ENCODE measurements at regions not wholly inside any gene's neighbourhood (a gene's known extent, or its start where the extent isn't known, plus 50 kb on each side); places are given as distances from the start of the nearest gene placed in this dataset.

- TF ChIP-seq, protein P1, sequence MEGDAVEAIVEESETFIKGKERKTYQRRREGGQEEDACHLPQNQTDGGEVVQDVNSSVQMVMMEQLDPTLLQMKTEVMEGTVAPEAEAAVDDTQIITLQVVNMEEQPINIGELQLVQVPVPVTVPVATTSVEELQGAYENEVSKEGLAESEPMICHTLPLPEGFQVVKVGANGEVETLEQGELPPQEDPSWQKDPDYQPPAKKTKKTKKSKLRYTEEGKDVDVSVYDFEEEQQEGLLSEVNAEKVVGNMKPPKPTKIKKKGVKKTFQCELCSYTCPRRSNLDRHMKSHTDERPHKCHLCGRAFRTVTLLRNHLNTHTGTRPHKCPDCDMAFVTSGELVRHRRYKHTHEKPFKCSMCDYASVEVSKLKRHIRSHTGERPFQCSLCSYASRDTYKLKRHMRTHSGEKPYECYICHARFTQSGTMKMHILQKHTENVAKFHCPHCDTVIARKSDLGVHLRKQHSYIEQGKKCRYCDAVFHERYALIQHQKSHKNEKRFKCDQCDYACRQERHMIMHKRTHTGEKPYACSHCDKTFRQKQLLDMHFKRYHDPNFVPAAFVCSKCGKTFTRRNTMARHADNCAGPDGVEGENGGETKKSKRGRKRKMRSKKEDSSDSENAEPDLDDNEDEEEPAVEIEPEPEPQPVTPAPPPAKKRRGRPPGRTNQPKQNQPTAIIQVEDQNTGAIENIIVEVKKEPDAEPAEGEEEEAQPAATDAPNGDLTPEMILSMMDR (IDR thresholded peaks at IDR 0.05), result no peak
- no peak for TF ChIP-seq POLR2A (IDR thresholded peaks at IDR 0.05)
These were observed 275.2 kb upstream of the RBFOX1 start for GRCh38 chr16:7057458-7057857.

Measured in uterus (tissue), 2 donors.